Amygdala (tissue), 56 donors: ENCODE measurements at regions not wholly inside any gene's neighbourhood (a gene's known extent, or its start where the extent isn't known, plus 50 kb on each side); places are given as distances from the start of the nearest gene placed in this dataset.

Experiments used
- DNase-seq, 56 donors: peaks; one replicate each; lab custom pipeline; 2025; lab: John Stamatoyannopoulos, UW

DNA sequence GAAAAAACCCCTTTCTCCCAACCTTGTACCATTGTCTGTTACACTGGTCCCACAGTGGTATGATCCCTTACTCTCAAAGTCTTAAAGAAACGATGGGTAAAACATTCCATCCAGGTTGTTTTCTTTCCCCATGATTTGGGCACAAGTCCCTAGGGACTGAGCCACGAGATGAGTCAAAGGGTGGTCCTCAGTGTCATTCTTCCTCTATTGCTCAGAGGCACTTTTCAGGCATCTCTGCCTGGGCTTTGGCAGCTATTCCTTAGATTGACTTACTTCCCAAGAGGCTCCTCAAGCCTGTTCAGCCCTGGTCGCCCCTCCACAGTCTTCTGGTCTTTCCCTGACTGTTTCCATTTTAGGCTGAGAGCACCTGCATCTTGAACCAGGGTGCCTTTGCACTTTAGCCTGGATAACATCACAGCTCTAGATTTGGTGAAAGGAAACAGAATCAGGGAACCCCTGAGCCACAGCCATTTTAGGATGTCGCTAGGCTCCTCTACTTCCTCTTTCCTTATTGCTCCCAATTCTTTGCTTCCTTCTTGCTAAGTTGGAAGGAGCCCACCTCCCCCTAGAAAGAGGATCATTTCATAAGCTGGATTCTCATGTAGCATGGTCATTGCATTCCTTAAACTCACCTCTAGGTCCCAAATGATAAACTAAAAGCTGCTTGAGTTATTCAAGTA, 131.0 kb upstream of the TPRG1 start:
- DNase-seq = no peak

DNA sequence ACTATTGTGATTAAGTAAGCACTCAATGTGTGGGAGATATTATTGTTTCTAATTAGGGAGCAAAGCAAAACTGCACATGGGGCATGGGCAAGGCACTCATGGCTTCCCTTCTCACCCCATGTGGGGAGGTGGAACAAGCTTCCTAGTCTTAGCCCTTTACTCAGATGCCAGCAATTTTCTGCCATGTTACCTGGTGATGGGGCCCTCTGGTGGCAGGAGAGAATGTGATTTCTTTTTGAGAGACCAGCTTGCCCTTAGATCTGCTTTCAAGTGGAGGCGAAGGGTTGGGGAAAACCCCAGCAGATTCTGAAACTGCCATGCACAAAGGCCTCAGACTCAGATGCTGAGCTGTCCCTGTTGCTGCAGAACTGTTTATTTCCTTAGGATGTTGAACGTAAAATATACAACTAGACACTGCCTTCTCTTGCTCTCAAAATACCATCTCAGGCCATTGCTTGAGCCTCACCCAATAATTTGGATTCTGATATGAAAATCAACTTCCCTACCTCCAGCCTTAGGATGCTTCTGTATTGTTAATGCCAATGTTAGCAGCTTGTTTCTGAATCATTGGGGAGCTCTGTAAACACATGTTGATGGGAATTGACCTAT, 130.2 kb upstream of the TPRG1 start:
- DNase-seq = no peak

DNA sequence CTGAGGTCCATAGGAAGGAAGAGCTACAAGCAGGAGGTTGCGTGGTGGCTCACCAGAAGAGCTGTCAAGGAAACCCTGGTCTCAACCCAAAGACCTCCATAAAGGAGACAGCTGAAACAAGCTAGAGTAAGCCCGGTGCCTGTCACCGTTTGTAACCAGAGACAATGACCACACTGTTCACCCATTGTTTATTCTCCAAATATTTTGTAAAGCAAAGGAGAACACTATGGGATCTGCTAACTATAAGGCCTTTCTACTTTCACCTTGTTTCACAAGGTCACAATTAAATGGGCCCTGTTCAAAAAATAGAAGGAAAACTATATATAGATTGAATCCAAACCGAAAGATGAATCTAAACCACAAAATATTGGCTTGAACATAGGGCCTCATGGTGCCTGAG, 128.9 kb upstream of the TPRG1 start:
- DNase-seq = no peak

DNA sequence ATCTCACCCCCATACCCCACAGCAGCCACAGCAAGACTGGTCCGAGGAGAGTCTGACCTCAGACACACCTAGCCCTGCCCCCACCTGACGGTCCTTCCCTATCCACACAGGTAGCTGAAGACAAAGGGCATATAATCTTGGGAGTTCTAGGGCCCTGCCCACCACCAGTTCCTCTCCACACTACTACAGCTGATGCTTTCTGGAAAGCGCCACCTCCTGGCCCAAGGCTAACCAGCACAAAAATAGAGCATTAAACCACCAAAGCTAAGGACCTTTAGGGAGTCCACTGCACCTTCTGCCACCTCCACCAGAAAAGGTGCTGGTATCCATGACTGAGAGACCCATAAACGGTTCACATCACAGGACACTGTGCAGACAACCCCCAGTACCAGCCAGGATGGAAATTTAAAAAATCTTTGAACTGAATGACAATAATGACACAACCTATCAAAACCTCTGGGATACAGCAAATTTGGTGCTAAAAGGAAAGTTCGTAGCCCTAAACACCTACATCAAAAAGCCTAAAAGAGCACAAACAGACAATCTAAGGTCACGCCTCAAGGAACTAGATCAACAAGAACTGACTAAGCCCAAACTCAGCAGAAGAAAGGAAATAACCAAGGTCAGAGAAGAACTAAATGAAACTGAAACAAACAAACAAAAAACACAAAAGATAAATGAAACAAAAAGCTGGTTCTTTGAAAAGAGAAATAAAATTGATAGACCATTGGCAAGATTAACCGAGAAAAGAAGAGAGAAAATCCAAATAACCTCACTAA, 122.1 kb upstream of the TPRG1 start:
- no peak for DNase-seq

DNA sequence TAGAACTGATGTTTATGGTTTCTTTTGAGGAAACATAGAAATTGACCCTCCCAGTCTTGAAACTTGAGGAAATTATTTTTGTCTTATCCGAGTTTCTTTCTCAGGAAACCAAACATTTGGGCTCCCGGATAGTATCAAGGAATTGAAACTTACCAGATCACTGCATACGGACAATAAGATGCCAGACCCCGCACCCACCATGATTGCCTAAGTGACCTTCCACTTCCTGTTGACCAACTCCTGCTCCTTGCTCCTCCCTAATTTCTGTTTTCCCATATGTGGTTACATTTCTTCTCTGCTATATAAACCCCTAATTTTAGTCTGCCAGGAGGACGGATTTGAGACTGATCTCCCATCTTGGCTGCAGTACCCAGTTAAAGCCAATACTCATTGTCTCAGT, 118.4 kb upstream of the TPRG1 start:
- no peak for DNase-seq

DNA sequence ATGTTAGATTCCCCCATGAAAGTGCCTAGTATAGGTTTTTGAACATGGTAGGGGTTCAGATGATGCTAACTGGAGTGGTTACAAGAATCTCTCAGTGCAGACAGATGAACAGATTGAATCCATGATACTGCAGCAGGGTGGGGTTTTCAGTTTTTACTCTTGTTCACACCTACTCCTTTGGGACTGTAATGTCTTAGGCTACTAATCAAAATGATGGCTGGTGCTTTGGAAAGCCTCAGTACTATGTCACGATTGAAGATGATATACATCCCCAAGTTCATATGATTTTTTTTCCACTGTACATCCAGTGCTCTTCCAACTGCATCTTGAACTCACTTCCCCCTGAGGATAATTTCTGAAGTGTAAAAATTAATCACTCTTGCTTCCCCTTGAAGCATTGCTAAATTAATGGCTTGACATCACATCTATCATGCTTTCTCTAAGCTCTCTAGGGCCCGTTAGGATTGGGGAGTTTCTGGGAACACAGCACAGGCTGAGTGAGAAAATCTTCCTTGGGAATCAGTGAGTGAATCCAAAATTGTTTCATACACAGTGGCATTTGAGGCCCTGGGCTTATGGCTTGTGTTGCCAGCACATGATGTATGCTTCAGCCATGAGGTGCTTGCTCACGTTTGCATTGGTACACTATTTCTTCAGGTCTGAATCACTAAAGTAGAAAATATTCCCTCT, 115.0 kb upstream of the TPRG1 start:
- no peak for DNase-seq

DNA sequence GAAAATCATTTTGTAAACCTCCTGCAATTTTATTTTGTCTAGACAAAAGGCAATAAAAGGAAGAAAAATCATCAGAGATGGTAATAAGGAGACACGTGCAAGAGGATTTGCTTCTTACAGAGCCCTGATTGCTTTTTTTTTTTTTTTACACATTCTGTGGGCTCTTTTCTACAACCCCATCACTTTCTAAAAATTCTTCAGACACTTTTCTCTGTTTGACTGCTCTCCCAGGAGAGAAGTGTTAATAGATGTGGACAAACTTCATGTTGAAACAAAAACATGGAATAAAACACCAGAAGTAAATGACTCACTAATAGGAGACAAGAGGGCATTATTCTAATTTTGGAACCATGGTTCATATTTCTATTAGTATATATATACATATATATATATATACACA, 114.4 kb upstream of the TPRG1 start:
- no peak for DNase-seq

DNA sequence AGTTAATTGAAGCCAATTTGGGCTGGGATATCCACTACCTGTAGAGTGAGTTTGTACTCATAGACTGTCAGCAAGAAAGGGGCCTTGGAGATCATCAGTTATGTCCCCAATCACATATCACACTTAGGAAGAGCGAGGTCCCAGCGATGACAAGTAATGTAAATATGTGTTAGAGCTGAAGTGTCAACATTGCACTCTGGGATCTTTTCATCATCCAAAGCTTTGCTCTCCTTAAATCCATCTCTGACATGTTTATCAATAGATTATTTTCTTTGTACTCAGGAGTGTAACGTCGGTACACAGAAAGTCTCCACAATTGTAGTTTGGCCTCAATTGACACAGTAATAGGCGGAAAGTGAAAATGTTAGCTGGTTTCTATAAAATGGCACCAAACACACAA, 113.7 kb upstream of the TPRG1 start:
- no peak for DNase-seq

DNA sequence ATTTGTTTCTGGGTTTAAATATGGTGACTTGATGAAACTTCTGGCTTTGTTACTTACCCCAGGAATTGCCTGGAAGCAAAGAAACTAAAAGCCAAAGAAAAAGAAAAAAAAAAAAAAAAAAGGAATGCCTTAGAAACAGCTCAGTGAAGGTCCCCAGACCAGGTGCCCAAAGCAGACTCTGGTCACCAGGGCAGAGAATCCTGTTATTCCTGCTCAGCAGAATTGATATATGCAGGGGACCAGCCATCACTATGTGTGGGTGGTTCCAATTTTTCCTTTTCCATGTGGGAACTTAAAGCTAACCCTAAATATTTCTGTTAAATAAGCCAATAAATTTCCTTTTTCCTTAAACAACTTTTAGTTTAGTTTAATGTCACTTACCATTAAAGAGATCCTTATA, 100.8 kb upstream of the TPRG1 start:
- DNase-seq = no peak

DNA sequence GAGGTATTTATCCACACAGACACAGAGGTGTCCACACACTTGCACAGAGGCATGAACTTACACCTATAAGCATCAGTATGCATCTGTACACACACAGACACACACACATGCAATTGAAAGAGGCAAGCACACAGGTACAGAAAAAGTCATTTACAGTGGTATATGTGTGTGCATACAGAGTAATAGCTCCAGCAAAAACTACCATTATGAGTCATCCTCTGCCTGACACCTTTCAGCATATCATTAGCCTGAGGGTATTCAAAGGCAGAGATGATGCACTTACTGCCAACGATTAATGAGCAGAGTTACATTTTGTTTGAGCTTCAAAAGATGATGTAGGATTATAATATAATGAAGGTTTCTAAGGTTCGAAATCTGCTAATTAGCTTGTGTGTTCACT, 100.3 kb upstream of the TPRG1 start:
- no peak for DNase-seq

DNA sequence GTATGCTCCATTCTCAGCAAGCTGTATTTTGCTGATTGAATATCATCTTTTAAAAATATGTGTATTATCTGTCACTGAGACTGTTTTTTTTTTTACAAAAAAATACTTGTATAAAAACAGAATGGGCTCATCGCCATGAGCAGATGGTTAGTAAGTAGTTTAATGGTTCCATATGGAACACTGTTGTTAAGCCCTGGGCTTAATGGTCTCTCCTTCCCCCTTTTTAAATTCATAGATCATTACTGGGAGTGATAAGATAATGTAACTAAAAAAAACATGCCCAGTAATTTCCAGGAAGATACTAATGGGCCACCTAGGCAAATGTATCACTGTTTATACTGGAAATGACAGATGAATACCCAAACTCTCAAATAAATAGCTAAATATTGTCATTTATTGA, 95.3 kb upstream of the TPRG1 start:
- no peak for DNase-seq

DNA sequence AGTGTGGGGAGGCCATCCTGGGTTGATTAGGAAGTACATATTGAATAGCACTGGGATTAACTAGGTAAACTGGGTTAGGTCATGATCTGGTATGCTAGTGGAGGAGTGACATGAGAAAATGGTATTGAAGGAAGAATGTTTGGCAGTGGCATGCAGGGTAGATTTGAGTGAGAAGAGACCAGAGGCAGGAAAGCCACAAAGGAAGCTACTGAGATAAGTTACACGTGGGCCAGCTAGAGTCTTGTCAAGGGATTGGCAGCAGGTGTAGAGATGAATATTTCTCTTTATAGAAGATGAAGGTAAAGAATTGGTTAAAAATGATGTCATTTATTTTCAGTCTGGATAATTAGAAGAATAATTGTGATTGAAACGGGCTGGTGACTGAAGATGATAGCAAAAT, 91.0 kb upstream of the TPRG1 start:
- no peak for DNase-seq

DNA sequence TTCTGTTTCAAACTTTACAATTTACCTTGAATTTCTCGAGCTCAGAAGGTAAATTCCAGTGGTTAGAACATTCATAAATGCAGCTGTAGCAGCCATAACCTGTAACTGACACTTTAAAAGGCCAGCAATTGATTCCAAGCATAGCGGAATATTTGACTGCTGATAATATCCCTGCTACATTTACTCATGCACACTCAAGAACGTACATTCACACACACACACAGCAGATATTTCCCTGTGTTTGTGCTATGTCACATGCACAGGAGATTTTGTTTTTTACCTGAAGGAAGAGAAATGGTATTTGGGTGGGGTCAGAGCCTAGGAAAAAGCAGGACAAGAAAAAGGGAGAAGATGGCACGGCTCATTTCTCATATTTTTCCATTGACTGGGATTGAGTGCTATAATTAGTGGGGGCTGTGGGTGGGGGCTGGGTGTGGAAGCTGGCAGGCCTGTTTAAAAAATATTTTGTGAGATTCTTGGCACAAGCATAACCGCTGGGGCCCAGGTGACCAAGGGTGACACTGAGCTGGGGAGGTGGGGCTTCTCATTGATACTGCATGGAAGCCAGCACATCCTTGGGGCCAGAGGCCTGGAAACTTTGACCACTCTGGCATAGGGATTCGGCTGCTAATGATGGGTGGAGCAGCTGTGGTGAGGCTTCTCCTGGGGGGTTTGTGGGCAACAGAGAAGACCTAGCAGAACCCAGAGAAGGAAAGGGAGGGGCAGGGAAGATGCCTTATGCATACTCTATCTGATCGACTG, 88.9 kb upstream of the TPRG1 start:
- DNase-seq = no peak

DNA sequence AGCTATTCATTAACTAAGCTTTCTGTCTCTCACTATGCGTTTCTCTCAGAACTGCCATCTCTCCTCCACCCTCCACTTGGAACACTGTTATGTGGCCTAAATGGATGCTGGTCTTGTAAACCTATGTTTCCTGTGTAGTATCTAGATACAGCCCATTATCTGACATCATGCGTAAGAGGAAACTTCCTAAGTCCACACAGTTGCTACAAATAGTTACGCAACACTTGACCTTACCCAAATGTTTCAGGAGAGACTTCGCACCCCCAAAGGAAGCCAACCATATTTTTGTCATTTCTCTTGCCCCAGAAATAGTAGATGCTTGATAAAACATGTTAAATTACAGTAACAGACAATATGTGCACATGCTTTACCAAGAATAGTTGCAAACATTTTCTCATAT, 87.2 kb upstream of the TPRG1 start:
- DNase-seq = no peak

DNA sequence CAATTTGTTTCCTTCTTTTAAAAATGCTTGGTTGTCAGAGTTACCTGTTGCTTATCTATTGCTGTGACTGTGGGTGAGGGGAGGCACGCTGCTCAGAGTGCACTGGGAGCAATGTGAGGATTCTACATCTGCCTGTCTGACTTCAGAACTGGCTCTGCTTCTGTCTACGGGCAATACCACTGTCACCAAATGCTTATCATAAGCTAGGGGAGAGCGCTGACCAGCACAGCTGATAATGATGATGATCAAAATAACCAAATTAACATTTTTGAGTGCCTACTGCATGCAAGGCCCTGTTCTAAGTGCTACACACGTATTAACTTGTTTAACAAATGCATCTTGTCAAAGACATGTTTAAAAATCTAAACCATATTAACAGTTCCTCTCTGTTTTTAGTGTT, 79.2 kb upstream of the TPRG1 start:
- no peak for DNase-seq

DNA sequence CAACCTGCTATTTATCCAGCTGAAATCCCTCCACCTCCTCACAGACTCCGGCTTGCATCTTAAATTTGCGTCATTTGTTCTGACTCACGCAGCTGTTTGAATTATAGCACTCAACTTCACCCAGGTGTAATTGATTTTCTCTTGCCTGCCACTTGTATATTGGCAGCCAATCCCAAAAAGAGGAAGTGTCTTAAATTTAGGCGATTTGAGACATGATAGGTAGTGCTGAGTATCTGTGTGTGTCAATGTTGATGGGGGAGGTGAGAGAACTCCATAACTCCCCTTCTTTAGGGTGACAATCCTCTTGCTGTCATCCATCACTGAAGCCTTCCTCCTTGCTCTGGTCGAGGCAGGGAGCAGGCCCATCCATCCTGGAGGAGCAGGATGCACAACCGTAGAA, 77.2 kb upstream of the TPRG1 start:
- DNase-seq = no peak

DNA sequence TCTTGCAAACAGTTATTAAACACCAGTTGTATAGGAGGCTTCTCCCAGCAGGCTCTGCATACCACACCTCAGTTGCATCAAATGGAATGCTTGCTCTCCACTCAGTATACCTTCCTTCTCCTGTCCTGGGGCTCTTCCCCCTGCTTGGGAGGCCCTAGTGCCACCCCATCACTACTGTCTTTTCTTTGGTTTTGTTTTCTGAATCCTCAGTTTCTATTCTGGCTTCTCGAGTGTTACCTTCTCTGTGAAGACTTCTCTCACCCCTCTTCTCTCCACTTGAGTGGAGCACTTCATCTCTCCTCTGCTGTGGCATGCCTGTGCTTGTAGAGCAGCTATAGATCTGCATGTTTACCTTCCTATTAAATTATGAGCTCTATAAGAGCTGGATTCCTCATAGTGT, 75.7 kb upstream of the TPRG1 start:
- DNase-seq = no peak

DNA sequence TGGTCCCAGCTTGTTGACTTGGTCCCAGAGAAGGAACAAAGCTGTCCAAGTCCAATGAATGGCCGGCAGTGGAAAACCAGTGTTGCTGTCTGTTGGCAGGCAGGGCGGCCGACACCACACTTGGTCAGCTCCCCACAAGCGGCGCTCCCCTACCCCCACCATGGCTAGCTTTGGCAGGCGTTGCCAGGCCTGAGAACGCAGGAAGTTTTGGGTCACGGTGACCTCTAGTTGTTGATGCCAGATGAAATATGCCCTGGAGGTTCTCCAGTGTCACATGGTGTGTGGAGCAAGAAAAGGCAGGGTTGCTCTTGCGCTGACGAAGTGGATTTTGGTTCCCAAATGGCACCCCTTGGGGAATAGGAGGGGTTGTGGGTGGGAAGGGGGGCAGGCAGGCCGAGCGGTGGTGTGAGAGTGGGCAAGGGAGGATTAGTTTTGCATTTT, 72.7 kb upstream of the TPRG1 start:
- no peak for DNase-seq

DNA sequence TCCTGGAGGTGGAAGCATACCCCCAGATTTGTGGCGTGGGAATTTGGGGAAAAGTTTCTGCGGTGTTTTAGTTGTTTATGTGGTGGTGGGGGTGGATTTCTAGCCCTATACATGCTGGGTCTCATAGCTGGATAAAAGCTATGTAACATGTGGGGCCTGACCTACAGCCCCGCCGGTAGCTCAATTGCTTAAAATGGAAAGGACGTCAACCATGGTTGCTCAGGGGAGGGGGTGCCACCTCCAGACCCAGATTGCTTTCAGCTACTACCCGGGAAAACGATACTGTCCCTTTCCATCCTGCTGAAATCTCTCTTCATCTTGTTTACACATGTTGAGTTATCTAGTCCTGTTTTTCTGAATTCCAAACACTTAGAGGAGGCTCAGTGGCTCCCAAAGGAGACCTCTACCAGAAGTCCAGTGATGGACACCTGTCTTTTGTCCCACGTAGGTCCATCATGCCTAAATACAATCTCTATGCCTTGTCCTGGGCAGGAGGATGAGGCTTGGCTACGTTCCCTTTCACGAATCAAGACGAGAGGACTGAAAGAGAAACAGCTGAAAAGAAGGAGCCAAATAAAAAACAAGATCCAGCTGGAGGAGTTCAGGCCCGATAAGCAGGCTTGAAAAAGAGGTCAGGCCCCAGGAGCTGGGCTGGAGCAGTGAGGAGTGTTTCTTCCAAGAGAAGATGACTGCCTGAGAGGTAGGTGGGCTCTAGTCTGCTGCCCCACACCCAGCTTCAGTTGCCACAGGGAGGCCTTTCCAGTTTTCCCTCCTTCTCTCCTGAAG, 72.1 kb upstream of the TPRG1 start:
- no peak for DNase-seq

DNA sequence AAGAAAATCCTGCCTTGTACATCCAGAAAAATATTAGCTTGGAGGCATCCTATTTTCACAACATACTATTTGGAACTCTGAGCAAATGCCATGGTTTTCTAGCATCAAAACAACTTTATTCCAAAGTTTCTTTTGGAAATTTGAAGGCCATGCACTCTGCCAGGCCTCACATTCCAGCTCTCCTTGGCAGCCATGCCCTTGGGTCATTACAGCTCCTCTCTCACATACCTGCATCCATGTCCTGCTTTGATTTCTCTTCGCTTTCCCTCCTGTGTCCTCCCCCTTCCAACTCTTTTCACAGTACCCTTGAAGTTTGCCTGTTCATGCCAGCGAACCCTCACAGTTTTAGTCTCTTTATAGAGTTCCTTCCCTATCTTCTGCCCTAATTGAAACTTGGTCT, 70.9 kb upstream of the TPRG1 start:
- DNase-seq = no peak
